Frontal cortex (tissue), 3 donors: ENCODE measurements at regions not wholly inside any gene's neighbourhood (a gene's known extent, or its start where the extent isn't known, plus 50 kb on each side); places are given as distances from the start of the nearest gene placed in this dataset.

Source experiments
- DNase-seq, 2 donors: peaks; one replicate each; pipeline ENCODE4 v3.0.0; 2012; ENCODE audit warnings: low spot score in 2 of 2
- FAIRE-seq: peaks from 2 replicates; lab custom pipeline; 2012; peaks lifted over from hg19 to GRCh38; lab: Jason Lieb, UNC
- donor health status: control.
- donor health status: control.
- donor health status: control.

- no peak for DNase-seq
- no peak for FAIRE-seq
Measured at GRCh38 chr9:87111010-87111409, 163.7 kb upstream of the GAS1 start.

- FAIRE-seq, result no peak
- no peak for DNase-seq
Measured at GRCh38 chr9:87112656-87113055, 165.3 kb upstream of the GAS1 start.

DNA sequence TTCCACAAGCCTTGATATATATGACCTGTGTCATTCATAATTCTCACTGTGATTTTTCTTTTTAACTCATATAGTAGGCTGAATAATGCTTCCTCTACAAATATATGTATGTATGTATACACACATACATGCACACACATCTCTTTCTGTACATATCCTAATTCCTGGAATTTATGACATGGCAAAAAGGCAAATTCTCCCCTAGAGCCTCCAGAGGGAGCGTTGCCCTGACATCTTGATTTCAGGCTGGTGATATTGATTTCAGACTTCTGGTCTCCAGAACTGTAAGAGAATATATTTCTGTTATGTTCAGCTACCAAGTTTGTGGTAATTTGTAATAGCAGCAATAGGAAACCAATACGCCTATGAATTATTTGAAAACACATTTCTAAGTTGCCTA, 166.6 kb upstream of the GAS1 start:
- no peak for FAIRE-seq
- no peak for DNase-seq

DNA sequence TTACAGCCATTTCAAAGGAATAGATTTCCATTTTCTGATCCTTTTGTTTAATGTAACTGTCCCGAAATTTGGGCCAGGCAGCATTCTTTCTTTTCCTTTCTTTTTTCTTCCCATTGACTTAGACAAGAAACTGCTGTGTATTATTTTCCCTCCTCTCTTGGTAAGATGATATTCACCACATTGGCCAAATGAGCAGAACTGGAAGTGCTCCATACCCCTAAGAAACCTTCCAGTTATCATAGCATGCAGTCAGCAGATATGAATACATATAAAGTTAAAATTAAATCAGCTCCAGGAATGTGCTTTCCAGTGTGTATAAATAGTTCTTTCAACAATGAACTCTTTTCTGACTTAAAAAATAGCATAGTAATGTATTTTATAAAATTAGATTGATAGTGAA, 168.5 kb upstream of the GAS1 start:
- FAIRE-seq, result no peak
- DNase-seq, result no peak

GRCh38 chr9:87116492-87116891, 169.2 kb upstream of the GAS1 start:
- FAIRE-seq, result no peak
- DNase-seq, result no peak

- no peak for DNase-seq
Measured at GRCh38 chr9:87118594-87118993, 171.3 kb upstream of the GAS1 start.

GRCh38 chr9:87119328-87119881, 172.1 kb upstream of the GAS1 start:
- FAIRE-seq, result no peak
- no peak for DNase-seq

More at GRCh38 chr9:87118594-87118993, 171.3 kb upstream of the GAS1 start:
- FAIRE-seq, result no peak

DNA sequence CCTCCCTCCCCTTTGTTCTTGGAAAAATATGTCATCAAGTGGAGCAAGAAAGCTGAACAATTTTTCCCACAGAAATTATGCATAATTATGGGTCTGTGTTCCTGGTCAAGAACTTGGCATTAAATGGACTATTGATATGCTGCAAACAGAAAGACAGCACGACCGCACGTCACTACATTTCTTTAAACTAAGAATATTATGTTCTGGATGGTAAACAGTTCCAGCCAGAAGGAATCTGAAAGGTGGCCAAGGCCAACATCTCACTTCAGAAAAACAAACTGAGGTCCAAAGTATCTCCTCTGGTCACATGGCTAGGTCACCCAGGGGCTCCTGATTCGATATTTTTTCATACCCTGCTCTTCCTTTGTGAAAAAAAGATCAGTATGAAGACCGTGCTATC, 173.3 kb upstream of the GAS1 start:
- FAIRE-seq, result no peak
- no peak for DNase-seq

GRCh38 chr9:87122947-87123685, 175.8 kb upstream of the GAS1 start:
- FAIRE-seq (no peak), DNase-seq (no peak)

DNA sequence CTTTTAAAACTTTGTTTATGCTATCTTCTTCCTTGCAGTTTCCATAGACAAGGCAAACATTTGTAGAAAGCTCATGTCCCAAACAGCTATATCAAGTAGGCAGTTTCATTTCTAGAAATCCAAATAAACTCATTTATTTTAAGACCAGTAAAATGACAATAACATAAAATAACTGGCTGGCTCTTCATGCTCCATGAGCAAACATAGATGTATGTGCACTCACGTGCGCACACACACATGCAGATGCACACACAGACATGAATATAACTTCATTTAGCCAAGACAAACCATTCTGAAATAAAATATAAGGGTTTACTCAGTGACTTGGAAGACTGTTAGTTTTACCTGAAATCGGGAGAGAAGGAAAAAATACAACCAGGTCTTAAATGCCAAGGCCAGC, 176.5 kb upstream of the GAS1 start:
- no peak for DNase-seq
- FAIRE-seq, result no peak

GRCh38 chr9:87125819-87126218, 178.5 kb upstream of the GAS1 start:
- no peak for DNase-seq
- FAIRE-seq, result no peak

GRCh38 chr9:87127543-87127942, 180.2 kb upstream of the GAS1 start:
- FAIRE-seq (no peak), DNase-seq (no peak)

GRCh38 chr9:87127978-87128614, 180.8 kb upstream of the GAS1 start:
- FAIRE-seq (no peak), DNase-seq (no peak)

GRCh38 chr9:87128844-87129493, 181.7 kb upstream of the GAS1 start:
- DNase-seq (no peak), FAIRE-seq (no peak)

- no peak for DNase-seq
- no peak for FAIRE-seq
Measured at GRCh38 chr9:87135074-87135473, 187.8 kb upstream of the GAS1 start.

- FAIRE-seq (no peak), DNase-seq (no peak)
Measured at GRCh38 chr9:87137718-87138117, 190.4 kb upstream of the GAS1 start.

GRCh38 chr9:87138128-87139040, 191.1 kb upstream of the GAS1 start:
- FAIRE-seq (no peak), DNase-seq (no peak)

- FAIRE-seq (no peak), DNase-seq (no peak)
Measured at GRCh38 chr9:87139099-87139730, 191.9 kb upstream of the GAS1 start.

DNA sequence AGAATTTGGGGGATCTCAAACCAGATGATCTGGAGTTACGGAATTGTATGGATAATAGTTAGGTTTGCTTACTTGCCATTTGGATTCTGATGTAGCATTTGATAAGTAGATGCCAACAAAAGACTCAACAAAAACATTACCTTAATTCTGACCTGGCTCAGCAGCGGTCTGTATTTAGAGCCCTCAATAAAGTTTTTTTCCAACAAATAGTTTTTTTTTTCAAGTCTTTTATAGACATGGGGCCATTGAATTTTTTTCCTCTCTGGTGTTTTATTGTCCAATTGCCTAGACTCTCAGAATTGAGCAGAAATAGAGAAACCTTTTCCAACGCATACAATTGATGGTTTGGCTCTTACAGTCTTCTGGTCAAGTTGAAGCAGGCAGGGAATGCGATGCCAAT, 192.8 kb upstream of the GAS1 start:
- FAIRE-seq (no peak), DNase-seq (no peak)
